H1 (cell line): ENCODE measurements at regions not wholly inside any gene's neighbourhood (a gene's known extent, or its start where the extent isn't known, plus 50 kb on each side); places are given as distances from the start of the nearest gene placed in this dataset.

Experiments
- BCL11A ChIP-seq, 2 experiments: IDR thresholded peaks; one replicate each; pipeline ENCODE4 v1.6.1; 2011; ENCODE audit warnings: low read depth in 2 of 2, low read length in 2 of 2, mild to moderate bottlenecking in 2 of 2
- E2F6 ChIP-seq: IDR thresholded peaks from 2 replicates; pipeline ENCODE4 v1.6.1; 2012; ENCODE audit warnings: inconsistent platforms
- EZH2 ChIP-seq: fragments of 200-600 bp; sonication (generic); IDR thresholded peaks from 2 replicates; pipeline ENCODE4 v1.7.1; 2012; ENCODE audit warnings: low read depth, mild to moderate bottlenecking, moderate library complexity, low read length, inconsistent platforms; ENCODE audit not compliant: severe bottlenecking
- GABPA ChIP-seq: IDR thresholded peaks from 2 replicates; pipeline ENCODE4 v1.6.1; 2011; ENCODE audit warnings: mild to moderate bottlenecking, low read length, moderate library complexity, borderline replicate concordance; ENCODE audit not compliant: insufficient read depth
- MAX ChIP-seq: IDR thresholded peaks from 2 replicates; pipeline ENCODE4 v1.6.1; 2012; ENCODE audit warnings: inconsistent platforms
- RAD21 ChIP-seq, 2 experiments: IDR thresholded peaks in 1 of 2; conservative IDR thresholded peaks in 1 of 2; 2 replicates each; pipeline ENCODE4 v1.6.1; 2011; ENCODE audit warnings: low read depth in 2 of 2, low read length in 2 of 2, improper control_type of control experiment in 1 of 2, inconsistent platforms in 1 of 2, mild to moderate bottlenecking in 1 of 2, moderate library complexity in 1 of 2
- RNF2 ChIP-seq: fragments of 200-900, 300-1000 bp; sonication (generic); IDR thresholded peaks from 2 replicates; pipeline ENCODE4 v1.7.1; 2016; ENCODE audit warnings: borderline replicate concordance, low read depth, mild to moderate bottlenecking, antibody characterized with exemption, low read length; ENCODE audit not compliant: poor library complexity, severe bottlenecking; ENCODE audit errors: missing control alignments
- SIN3A ChIP-seq, 2 experiments: IDR thresholded peaks in 1 of 2; conservative IDR thresholded peaks in 1 of 2; 2 replicates each; pipeline ENCODE4 v1.6.1; 2011 to 2012; ENCODE audit warnings: low read length in 2 of 2, improper control_type of control experiment in 1 of 2, low read depth in 1 of 2, mild to moderate bottlenecking in 1 of 2
- SP2 ChIP-seq: IDR thresholded peaks from 2 replicates; pipeline ENCODE4 v1.6.1; 2012; ENCODE audit warnings: mild to moderate bottlenecking, low read length, inconsistent platforms
- TCF12 ChIP-seq: IDR thresholded peaks from 2 replicates; pipeline ENCODE4 v1.6.1; 2011; ENCODE audit warnings: low read depth, mild to moderate bottlenecking, low read length

GRCh38 chr3:135898774-135899173, 66.8 kb upstream of the PPP2R3A start (continued):
- TF ChIP-seq RAD21 (IDR thresholded peaks at IDR 0.05 in 1 of 2, conservative IDR thresholded peaks at IDR 0.05 in 1 of 2; ENCODE audit: low read depth in 2 of 2, low read length in 2 of 2) (no peak), BCL11A (IDR thresholded peaks at IDR 0.05; ENCODE audit: low read depth in 2 of 2, low read length in 2 of 2) (no peak), MAX (no peak), SIN3A (conservative IDR thresholded peaks at IDR 0.05 in 1 of 2, IDR thresholded peaks at IDR 0.05 in 1 of 2; ENCODE audit: low read depth in 1 of 2, low read length in 2 of 2) (no peak), TCF12 (no peak), E2F6 (no peak), RNF2 (no peak), SP2 (no peak), GABPA (no peak), EZH2 (no peak)
- TF ChIP-seq, all 59 proteins: peak for 0
